NCI-H1417 (cell line): ENCODE measurements at regions not wholly inside any gene's neighbourhood (a gene's known extent, or its start where the extent isn't known, plus 50 kb on each side); places are given as distances from the start of the nearest gene placed in this dataset.
"Not testable (repeated sequence)": the region's sequence is repeated elsewhere in the genome, so short reads cannot be mapped to it uniquely, and the experiment has no call there.

Experiments used
- DNase-seq, 3 experiments: peaks; one replicate each; lab custom pipeline; 2025; lab: John Stamatoyannopoulos, UW

DNA sequence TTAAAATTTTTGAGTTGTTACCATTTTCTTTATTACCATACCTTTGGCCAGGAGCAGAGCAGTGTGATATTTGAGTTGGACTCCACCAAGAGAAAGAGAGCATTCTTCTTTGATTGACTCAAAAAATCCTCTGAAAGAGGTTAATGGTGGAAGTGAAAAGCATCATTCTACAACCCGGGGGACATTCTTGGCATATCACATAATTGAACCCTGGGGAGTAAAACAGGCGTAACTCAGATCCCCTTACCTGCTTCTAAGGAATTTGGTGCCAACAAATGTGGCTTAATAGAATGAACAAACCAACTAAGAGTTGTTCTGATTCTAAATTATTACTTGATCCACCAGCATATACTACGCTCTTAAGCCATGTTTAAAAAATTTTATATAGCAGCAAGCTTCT lies 351.1 kb upstream of the DEPDC1 start:
- no peak for DNase-seq

DNA sequence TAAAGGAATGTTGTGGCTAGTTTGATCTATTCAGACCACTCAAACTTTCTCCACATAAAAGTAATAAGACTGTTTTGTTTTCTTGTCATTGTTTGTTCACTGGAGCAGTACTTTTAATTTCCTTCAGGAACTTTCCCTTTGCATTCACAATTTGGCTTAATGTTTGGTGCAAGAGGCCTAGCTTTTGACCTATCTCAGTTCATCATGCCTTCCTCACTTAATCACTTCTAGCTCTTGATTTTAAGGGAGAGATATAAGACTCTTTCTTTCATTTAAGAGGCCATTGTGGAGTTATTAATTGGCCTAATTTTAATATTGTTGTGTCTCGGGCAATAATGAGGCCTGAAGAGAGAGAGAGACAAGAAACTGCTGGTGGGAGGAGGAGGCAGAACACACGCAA lies 371.7 kb upstream of the DEPDC1 start:
- DNase-seq, result no peak

DNA sequence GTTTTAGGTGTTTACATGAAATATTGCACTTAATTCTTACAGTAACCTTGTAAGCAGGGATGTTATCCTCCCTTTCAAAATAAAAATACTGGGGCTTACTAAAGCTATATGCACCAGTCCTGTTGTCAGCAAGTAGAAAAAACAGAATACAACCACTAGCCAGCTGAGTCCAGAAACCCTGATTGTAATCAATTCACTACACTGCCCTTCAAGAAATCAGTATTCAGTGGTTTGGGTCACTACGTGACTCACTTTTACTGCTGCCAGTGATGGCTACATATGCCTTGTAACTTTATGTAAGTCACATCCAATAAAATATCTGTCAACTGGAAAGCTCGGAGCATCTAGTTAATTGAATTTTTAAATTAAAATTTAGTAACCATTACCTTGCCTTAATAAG lies 376.3 kb upstream of the DEPDC1 start:
- DNase-seq, result no peak

- peak; percentile 39 to 80 (median 66) for DNase-seq
These were observed 384.7 kb upstream of the DEPDC1 start for GRCh38 chr1:68881330-68882194.

DNA sequence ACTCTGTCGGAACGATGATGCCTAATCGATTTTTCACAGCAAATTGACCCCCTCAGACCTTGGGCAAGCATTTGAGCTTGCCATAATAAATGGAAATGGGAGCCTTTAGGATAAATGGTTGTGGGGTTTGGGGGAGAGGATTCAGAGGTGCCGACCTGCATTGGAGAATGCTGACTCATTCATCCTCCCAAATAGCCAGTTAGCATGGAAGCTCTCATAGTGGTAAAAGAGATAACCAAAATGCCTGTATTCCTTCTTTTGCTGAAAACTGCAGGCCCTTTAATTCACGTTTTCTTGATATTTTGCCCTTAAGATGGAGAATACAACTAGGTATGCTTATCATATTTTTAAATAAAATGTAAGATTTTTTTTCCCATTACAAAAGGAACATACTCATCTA lies 392.6 kb upstream of the DEPDC1 start:
- DNase-seq, result no peak

DNA sequence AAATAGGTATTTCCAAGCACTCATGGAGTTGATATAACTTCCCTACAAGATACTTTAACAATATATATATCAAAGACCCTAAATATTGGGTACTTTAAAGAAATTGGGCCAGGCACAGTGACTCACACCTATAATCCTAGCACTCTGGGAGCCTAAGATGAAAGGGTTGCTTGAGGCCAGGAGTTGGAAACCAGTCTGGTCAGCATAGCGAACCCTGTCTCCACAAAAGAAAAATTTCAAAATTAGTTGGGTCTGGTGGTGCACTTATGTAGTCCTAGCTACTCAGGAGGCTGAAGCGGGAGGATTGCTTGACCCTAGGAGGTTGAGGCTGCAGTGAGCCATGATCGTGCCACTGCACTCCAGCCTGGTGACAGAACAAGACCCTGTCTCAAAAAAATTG lies 393.9 kb upstream of the DEPDC1 start:
- DNase-seq, result no peak

DNA sequence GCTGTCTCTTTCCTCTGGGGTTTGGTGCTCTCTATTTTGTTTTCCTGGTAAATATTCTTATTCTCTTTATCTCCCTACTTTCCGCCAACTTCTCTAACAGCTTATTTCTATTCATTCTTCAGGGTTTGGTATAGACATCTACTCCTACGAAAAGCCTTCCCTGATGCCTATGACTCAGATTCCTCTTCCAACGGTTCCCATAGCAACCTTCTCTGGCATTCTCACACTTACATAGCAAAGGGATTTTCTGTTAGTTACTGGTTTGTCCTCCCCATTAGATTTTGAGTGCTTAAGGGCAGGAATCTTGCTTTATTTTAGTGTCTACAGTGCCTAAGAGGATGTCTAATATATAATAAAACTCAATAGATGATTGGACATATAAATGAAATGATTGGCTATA lies 407.6 kb upstream of the DEPDC1 start:
- no peak for DNase-seq

- DNase-seq, result no peak
These were observed 409.5 kb upstream of the DEPDC1 start for GRCh38 chr1:68906431-68906830.

- no peak for DNase-seq
These were observed 410.6 kb upstream of the DEPDC1 start for GRCh38 chr1:68907491-68907890.

DNA sequence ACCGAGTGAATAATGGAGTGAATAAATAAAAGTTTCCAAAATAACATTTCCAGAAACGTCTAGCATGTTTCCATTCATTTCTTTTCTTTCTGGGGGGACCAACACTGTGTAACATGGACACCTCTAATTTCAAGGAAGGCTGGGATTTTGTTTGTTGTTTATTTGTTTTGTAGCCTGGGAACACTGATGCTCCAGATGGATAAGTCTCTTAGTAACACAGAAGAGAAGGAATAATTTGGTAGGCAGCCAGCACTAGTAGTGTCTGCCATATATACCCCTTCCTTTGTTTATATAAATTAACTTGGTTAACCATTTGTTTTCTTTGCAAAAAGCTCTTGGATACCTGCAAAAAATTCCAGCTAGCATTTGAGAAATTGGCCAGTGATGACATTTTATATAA lies 411.4 kb upstream of the DEPDC1 start:
- DNase-seq, result no peak

DNA sequence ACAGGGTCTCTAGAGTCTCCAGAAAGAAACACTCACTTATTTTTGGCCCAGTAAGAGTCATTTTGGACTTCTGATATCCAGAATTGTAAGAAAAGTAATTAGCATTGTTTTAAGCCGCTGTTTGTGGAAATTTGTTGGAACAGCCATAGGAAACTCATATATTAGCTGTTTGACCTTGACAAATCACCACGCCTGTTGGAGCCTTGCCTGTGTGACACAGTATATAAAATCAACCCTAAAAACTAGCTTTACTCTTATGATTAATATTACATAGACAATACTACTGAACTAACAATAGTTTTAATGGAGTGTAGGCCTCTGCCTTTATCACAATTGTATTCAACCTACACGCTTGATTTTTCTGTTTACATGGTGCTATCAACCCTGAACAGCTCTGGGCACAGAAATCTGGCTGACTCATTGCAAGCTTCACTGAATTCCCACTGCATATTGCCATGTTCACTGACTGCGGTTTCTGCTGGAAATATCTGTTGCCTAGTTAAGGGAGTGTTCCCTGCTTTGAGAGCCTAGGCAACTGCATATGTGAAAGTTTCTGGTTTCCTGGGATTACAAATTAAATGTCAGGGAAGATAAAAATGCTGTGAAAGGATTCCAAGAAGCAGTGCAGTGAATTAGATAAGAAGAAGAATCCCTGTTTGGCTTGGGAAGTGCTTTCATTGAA lies 419.5 kb upstream of the DEPDC1 start:
- DNase-seq, result peak in 1 of 3 experiments; percentile 20

- no peak for DNase-seq
These were observed 420.6 kb upstream of the DEPDC1 start for GRCh38 chr1:68917456-68917855.

DNA sequence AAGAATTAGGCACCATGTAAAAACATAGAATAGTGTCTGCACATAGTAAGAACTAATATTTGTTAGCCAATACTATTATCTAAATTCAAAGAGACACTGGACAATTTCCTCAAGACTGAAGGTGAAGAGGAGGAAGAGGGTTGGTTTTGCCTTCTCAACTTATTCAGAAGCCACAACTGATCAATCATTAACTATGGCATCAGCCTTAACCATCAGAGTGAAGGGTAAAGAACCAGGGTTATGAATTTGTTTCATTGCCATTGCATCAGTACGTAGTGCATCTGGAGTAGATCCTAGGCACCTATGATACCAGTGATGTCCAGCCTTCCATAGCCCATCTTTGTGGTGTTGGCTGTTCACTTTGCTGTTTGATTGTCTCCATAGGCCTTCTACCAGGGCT lies 421.7 kb upstream of the DEPDC1 start:
- DNase-seq, result no peak

- no peak for DNase-seq
These were observed 422.2 kb upstream of the DEPDC1 start for GRCh38 chr1:68919075-68919474.

DNA sequence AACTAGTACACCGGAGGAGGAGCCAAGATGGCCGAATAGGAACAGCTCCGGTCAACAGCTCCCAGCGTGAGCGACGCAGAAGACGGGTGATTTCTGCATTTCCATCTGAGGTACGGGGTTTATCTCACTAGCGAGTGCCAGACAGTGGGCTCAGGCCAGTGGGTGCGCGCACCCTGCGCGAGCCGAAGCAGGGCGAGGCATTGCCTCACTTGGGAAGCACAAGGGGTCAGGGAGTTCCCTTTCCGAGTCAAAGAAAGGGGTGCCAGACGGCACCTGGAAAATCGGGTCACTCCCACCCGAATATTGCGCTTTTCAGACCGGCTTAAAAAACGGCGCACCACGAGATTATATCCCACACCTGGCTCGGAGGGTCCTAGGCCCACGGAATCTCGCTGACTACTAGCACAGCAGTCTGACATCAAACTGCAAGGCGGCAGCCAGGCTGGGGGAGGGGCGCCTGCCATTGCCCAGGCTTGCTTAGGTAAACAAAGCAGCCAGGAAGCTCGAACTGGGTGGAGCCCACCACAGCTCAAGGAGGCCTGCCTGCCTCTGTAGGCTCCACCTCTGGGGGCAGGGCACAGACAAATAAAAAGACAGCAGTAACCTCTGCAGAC lies 426.7 kb upstream of the DEPDC1 start:
- not testable (repeated sequence) for DNase-seq

GRCh38 chr1:68930101-68930500 lies 433.2 kb upstream of the DEPDC1 start:
- DNase-seq, result no peak

- no peak for DNase-seq
These were observed 439.6 kb upstream of the DEPDC1 start for GRCh38 chr1:68936530-68936929.

- DNase-seq, result no peak
These were observed 441.3 kb upstream of the DEPDC1 start for GRCh38 chr1:68938051-68938666.

- DNase-seq, result no peak
These were observed 453.2 kb upstream of the DEPDC1 start for GRCh38 chr1:68950036-68950435.

GRCh38 chr1:68953311-68953710 lies 456.4 kb upstream of the DEPDC1 start:
- no peak for DNase-seq

- DNase-seq, result peak in 2 of 3 experiments; percentile 30 to 39
These were observed 458.0 kb upstream of the DEPDC1 start for GRCh38 chr1:68954841-68955240.

DNA sequence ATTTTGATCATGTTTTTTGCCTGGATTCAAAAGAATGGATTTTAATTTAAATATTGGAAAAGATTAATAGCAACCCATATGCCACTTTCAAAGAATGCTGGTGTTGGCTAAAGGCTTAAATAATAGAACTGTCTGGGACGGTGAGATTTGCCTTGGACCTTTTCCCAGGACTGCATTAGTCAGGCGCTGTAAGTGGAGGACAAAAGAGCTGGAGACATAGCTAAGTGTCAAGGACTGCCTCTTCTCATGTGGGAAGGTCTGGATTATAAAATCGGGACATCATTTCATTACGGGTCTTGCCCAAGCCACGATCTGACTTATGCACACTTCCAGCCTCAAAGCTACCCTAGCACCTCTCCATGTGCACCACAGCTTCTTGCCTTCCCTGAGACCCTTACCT lies 458.5 kb upstream of the DEPDC1 start:
- DNase-seq, result no peak

DNA sequence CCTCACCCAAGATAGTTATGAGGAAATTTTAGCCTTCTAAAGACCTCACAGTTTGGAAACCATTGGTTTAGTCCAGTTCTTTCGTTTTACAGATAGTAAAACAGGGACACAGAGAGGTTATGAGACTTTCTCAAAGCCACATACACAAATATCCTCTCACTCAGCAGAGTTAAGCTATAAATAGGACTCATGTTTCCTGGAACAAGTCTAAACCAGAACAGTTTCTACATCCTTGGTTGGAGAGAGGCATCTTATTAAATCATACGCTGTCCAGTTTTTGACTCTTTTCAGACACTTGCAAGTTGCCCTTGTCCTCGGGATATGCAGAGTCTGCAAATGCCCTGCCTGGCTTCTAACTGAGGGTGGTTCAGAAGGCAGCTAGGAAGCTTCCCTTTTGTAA lies 462.1 kb upstream of the DEPDC1 start:
- no peak for DNase-seq
